ENCODE measurements at regions not wholly inside any gene's neighbourhood (a gene's known extent, or its start where the extent isn't known, plus 50 kb on each side); places are given as distances from the start of the nearest gene placed in this dataset.
"Not testable (repeated sequence)": the region's sequence is repeated elsewhere in the genome, so short reads cannot be mapped to it uniquely, and the experiment has no call there.

- FAIRE-seq; H2AFZ ChIP-seq (ENCODE audit: low read depth, low read length); H3K4me3 ChIP-seq (replicated peaks in 1 of 3; ENCODE audit: insufficient read depth in 1 of 3, low read depth in 1 of 3, low read length in 3 of 3); H3K27ac ChIP-seq (ENCODE audit: insufficient read depth, low read depth, low read length); H3K9me3 ChIP-seq (replicated peaks; ENCODE audit: control insufficient read depth, insufficient read depth, low read length); intact Hi-C loops (cut with micrococcal nuclease); POLR2A ChIA-PET; dilution Hi-C loops (cut with MboI; ENCODE audit: extremely low pct_ligation_motif_present, low sequenced_read_pairs); H3K9me1 ChIP-seq (replicated peaks; ENCODE audit: control insufficient read depth, extremely low read depth, insufficient read depth, low read length); H3K79me2 ChIP-seq (ENCODE audit: control insufficient read depth, insufficient read depth, low read length); H3K9ac ChIP-seq (replicated peaks; ENCODE audit: extremely low read depth, insufficient read depth, low read length); H4K20me1 ChIP-seq (replicated peaks; ENCODE audit: control insufficient read depth, extremely low read depth, insufficient read depth, low read length); BruUV-seq (replicated peaks); DNase-seq (ENCODE audit: low read depth, low spot score); H3K27me3 ChIP-seq (ENCODE audit: control insufficient read depth in 2 of 2, insufficient read depth in 2 of 2, low read length in 2 of 2); H3K4me1 ChIP-seq (ENCODE audit: control insufficient read depth, extremely low read depth, insufficient read depth, low read length); H3K36me3 ChIP-seq (ENCODE audit: control insufficient read depth in 2 of 2, extremely low read depth in 1 of 2, insufficient read depth in 2 of 2, low read length in 2 of 2); CTCF ChIA-PET; H3K4me2 ChIP-seq (ENCODE audit: insufficient read depth, low read length): not testable (repeated sequence)
Measured at GRCh38 chr1:144140243-144140642, 168.5 kb upstream of the FAM72C start.

GRCh38 chr1:144105006-144105405 lies 133.2 kb upstream of the FAM72C start:
- FAIRE-seq; H3K9ac ChIP-seq (replicated peaks; ENCODE audit: extremely low read depth, insufficient read depth, low read length); H3K27ac ChIP-seq (ENCODE audit: insufficient read depth, low read depth, low read length); intact Hi-C loops (cut with micrococcal nuclease); H2AFZ ChIP-seq (ENCODE audit: low read depth, low read length); POLR2A ChIA-PET; H3K4me2 ChIP-seq (ENCODE audit: insufficient read depth, low read length); H3K4me3 ChIP-seq (replicated peaks in 1 of 3; ENCODE audit: insufficient read depth in 1 of 3, low read depth in 1 of 3, low read length in 3 of 3); H4K20me1 ChIP-seq (replicated peaks; ENCODE audit: control insufficient read depth, extremely low read depth, insufficient read depth, low read length); CTCF ChIA-PET; H3K36me3 ChIP-seq (ENCODE audit: control insufficient read depth in 2 of 2, extremely low read depth in 1 of 2, insufficient read depth in 2 of 2, low read length in 2 of 2); H3K79me2 ChIP-seq (ENCODE audit: control insufficient read depth, insufficient read depth, low read length); H3K9me3 ChIP-seq (replicated peaks; ENCODE audit: control insufficient read depth, insufficient read depth, low read length); DNase-seq (ENCODE audit: low read depth, low spot score); H3K9me1 ChIP-seq (replicated peaks; ENCODE audit: control insufficient read depth, extremely low read depth, insufficient read depth, low read length); H3K4me1 ChIP-seq (ENCODE audit: control insufficient read depth, extremely low read depth, insufficient read depth, low read length); BruUV-seq (replicated peaks); dilution Hi-C loops (cut with MboI; ENCODE audit: extremely low pct_ligation_motif_present, low sequenced_read_pairs); H3K27me3 ChIP-seq (ENCODE audit: control insufficient read depth in 2 of 2, insufficient read depth in 2 of 2, low read length in 2 of 2): not testable (repeated sequence)

- H2AFZ ChIP-seq (ENCODE audit: low read depth, low read length); H3K9ac ChIP-seq (replicated peaks; ENCODE audit: extremely low read depth, insufficient read depth, low read length); H3K27me3 ChIP-seq (ENCODE audit: control insufficient read depth in 2 of 2, insufficient read depth in 2 of 2, low read length in 2 of 2); H3K27ac ChIP-seq (ENCODE audit: insufficient read depth, low read depth, low read length); H3K9me1 ChIP-seq (replicated peaks; ENCODE audit: control insufficient read depth, extremely low read depth, insufficient read depth, low read length); intact Hi-C loops (cut with micrococcal nuclease); BruUV-seq (replicated peaks); POLR2A ChIA-PET; H4K20me1 ChIP-seq (replicated peaks; ENCODE audit: control insufficient read depth, extremely low read depth, insufficient read depth, low read length); dilution Hi-C loops (cut with MboI; ENCODE audit: extremely low pct_ligation_motif_present, low sequenced_read_pairs); H3K4me1 ChIP-seq (ENCODE audit: control insufficient read depth, extremely low read depth, insufficient read depth, low read length); H3K36me3 ChIP-seq (ENCODE audit: control insufficient read depth in 2 of 2, extremely low read depth in 1 of 2, insufficient read depth in 2 of 2, low read length in 2 of 2); H3K4me3 ChIP-seq (replicated peaks in 1 of 3; ENCODE audit: insufficient read depth in 1 of 3, low read depth in 1 of 3, low read length in 3 of 3); H3K79me2 ChIP-seq (ENCODE audit: control insufficient read depth, insufficient read depth, low read length); H3K9me3 ChIP-seq (replicated peaks; ENCODE audit: control insufficient read depth, insufficient read depth, low read length); H3K4me2 ChIP-seq (ENCODE audit: insufficient read depth, low read length); CTCF ChIA-PET; FAIRE-seq: not testable (repeated sequence)
- DNase-seq (ENCODE audit: low read depth, low spot score), result peak; percentile 7
Measured at GRCh38 chr1:144104000-144104677, 132.4 kb upstream of the FAM72C start.

GRCh38 chr1:144103156-144103880 lies 131.5 kb upstream of the FAM72C start:
- H3K9ac ChIP-seq (replicated peaks; ENCODE audit: extremely low read depth, insufficient read depth, low read length); H3K9me1 ChIP-seq (replicated peaks; ENCODE audit: control insufficient read depth, extremely low read depth, insufficient read depth, low read length); FAIRE-seq; H3K36me3 ChIP-seq (ENCODE audit: control insufficient read depth in 2 of 2, extremely low read depth in 1 of 2, insufficient read depth in 2 of 2, low read length in 2 of 2); H3K79me2 ChIP-seq (ENCODE audit: control insufficient read depth, insufficient read depth, low read length); CTCF ChIA-PET; H3K4me3 ChIP-seq (replicated peaks in 1 of 3; ENCODE audit: insufficient read depth in 1 of 3, low read depth in 1 of 3, low read length in 3 of 3); H2AFZ ChIP-seq (ENCODE audit: low read depth, low read length); H4K20me1 ChIP-seq (replicated peaks; ENCODE audit: control insufficient read depth, extremely low read depth, insufficient read depth, low read length); DNase-seq (ENCODE audit: low read depth, low spot score); H3K4me2 ChIP-seq (ENCODE audit: insufficient read depth, low read length); dilution Hi-C loops (cut with MboI; ENCODE audit: extremely low pct_ligation_motif_present, low sequenced_read_pairs); H3K27me3 ChIP-seq (ENCODE audit: control insufficient read depth in 2 of 2, insufficient read depth in 2 of 2, low read length in 2 of 2); H3K27ac ChIP-seq (ENCODE audit: insufficient read depth, low read depth, low read length); H3K4me1 ChIP-seq (ENCODE audit: control insufficient read depth, extremely low read depth, insufficient read depth, low read length); H3K9me3 ChIP-seq (replicated peaks; ENCODE audit: control insufficient read depth, insufficient read depth, low read length); BruUV-seq (replicated peaks); POLR2A ChIA-PET; intact Hi-C loops (cut with micrococcal nuclease): not testable (repeated sequence)
